ENCODE measurements at regions not wholly inside any gene's neighbourhood (a gene's known extent, or its start where the extent isn't known, plus 50 kb on each side); places are given as distances from the start of the nearest gene placed in this dataset.

GRCh38 chr11:128196235-128196634 is 391.1 kb downstream of the ETS1 start:
- intact Hi-C loops (cut with micrococcal nuclease) (loop anchor here (5.0 kb wide), 1 partner anchor 281 kb away; no protein-coding TSS in a partner anchor), dilution Hi-C loops (cut with MboI; ENCODE audit: extremely low pct_ligation_motif_present, low sequenced_read_pairs) (no loop called here)
- BruUV-seq (replicated peaks), result no TSS peak
- H3K4me1 ChIP-seq (ENCODE audit: control insufficient read depth, extremely low read depth, insufficient read depth, low read length), result peaks cover 12% of the 10 kb centered on the region
- H4K20me1 ChIP-seq (replicated peaks; ENCODE audit: control insufficient read depth, extremely low read depth, insufficient read depth, low read length), result no peaks in the 10 kb centered on the region
- no peaks in the 10 kb centered on the region for H3K36me3 ChIP-seq (ENCODE audit: control insufficient read depth in 2 of 2, extremely low read depth in 1 of 2, insufficient read depth in 2 of 2, low read length in 2 of 2)
- DNase-seq (ENCODE audit: low read depth, low spot score), result no peak
- no peak overlapping the region for H3K9ac ChIP-seq (replicated peaks; ENCODE audit: extremely low read depth, insufficient read depth, low read length)
- H3K27me3 ChIP-seq (ENCODE audit: control insufficient read depth in 2 of 2, insufficient read depth in 2 of 2, low read length in 2 of 2), result no peaks in the 10 kb centered on the region
- no peak overlapping the region for H2AFZ ChIP-seq (ENCODE audit: low read depth, low read length)
- H3K9me1 ChIP-seq (replicated peaks; ENCODE audit: control insufficient read depth, extremely low read depth, insufficient read depth, low read length), result no peaks in the 10 kb centered on the region
- TF ChIP-seq POLR2A (IDR thresholded peaks at IDR 0.05; ENCODE audit: low read depth, low read length) (no peak), EZH2 (IDR thresholded peaks at IDR 0.05; ENCODE audit: borderline replicate concordance, low read depth, low read length, severe bottlenecking) (no peak), MYC (IDR thresholded peaks at IDR 0.05; ENCODE audit: low read depth, low read length) (no peak), CTCF (IDR thresholded peaks at IDR 0.05; ENCODE audit: extremely low read depth in 1 of 2, insufficient read depth in 1 of 2, low read depth in 1 of 2, low read length in 2 of 2) (no peak), JUN (IDR thresholded peaks at IDR 0.05; ENCODE audit: borderline replicate concordance, insufficient read depth, insufficient read length, low read depth) (no peak), FOS (IDR thresholded peaks at IDR 0.05; ENCODE audit: borderline replicate concordance, insufficient read depth, low read length) (no peak), POLR2AphosphoS5 (IDR thresholded peaks at IDR 0.05; ENCODE audit: insufficient read depth, low read depth, low read length) (no peak), GATA2 (IDR thresholded peaks at IDR 0.05; ENCODE audit: insufficient read depth, insufficient read length, low read depth, low read length) (no peak), MAX (IDR thresholded peaks at IDR 0.05; ENCODE audit: insufficient read depth, insufficient read length) (no peak)
- H3K27ac ChIP-seq (ENCODE audit: insufficient read depth, low read depth, low read length), result no peak overlapping the region
- no peaks in the 10 kb centered on the region for H3K9me3 ChIP-seq (replicated peaks; ENCODE audit: control insufficient read depth, insufficient read depth, low read length)
- CTCF ChIA-PET, result interaction anchor here (1.1 to 2.3 kb wide), 4 partner anchors 12 to 436 kb away, joined by 3 to 8 read pairs (median 7); no protein-coding TSS in a partner anchor
- no peak overlapping the region for H3K4me2 ChIP-seq (ENCODE audit: insufficient read depth, low read length)
- no peaks in the 10 kb centered on the region for H3K79me2 ChIP-seq (ENCODE audit: control insufficient read depth, insufficient read depth, low read length)
- POLR2A ChIA-PET, result no interaction called here
- FAIRE-seq, result no peak
- H3K4me3 ChIP-seq (replicated peaks in 1 of 3; ENCODE audit: insufficient read depth in 1 of 3, low read depth in 1 of 3, low read length in 3 of 3), result no peak overlapping the region

Data from endothelial cell of umbilical vein (primary cell).